ENCODE measurements at regions not wholly inside any gene's neighbourhood (a gene's known extent, or its start where the extent isn't known, plus 50 kb on each side); places are given as distances from the start of the nearest gene placed in this dataset.

- intact Hi-C loops (cut with DNase I) = no loop called here
- DNase-seq = no peak
- TF ChIP-seq CTCF (IDR thresholded peaks at IDR 0.05; ENCODE audit: borderline replicate concordance, extremely low read depth, insufficient read depth) = no peak
- no peak for FAIRE-seq
- no peaks in the 10 kb centered on the region for H3K9me3 ChIP-seq (ENCODE audit: control insufficient read depth in 2 of 3, insufficient read depth in 1 of 3, low read length in 3 of 3)
- no peaks in the 10 kb centered on the region for H3K4me1 ChIP-seq (ENCODE audit: control insufficient read depth in 2 of 3, insufficient read depth in 2 of 3, low read depth in 1 of 3, low read length in 3 of 3)
- H3K9ac ChIP-seq (ENCODE audit: low read length in 3 of 3) = no peak overlapping the region
- H3K4me3 ChIP-seq (ENCODE audit: low read length in 3 of 3) = no peak overlapping the region
- no peak overlapping the region for H3K27ac ChIP-seq (ENCODE audit: low read depth in 2 of 2, low read length in 2 of 2)
- H3K36me3 ChIP-seq (ENCODE audit: control insufficient read depth in 2 of 3, insufficient read depth in 3 of 3, low read length in 3 of 3) = no peaks in the 10 kb centered on the region
- no peaks in the 10 kb centered on the region for H3K27me3 ChIP-seq (ENCODE audit: control insufficient read depth, insufficient read depth, low read length)
These were observed 164.0 kb upstream of the HS3ST3A1 start for GRCh38 chr17:13765701-13766100.

- intact Hi-C loops (cut with DNase I) = no loop called here
These were observed 169.0 kb upstream of the HS3ST3A1 start for GRCh38 chr17:13770702-13771101.

GRCh38 chr17:13775450-13775849 lies 173.7 kb upstream of the HS3ST3A1 start:
- no peak overlapping the region for H3K4me3 ChIP-seq (ENCODE audit: low read length in 3 of 3)
- no peaks in the 10 kb centered on the region for H3K27me3 ChIP-seq (ENCODE audit: control insufficient read depth, insufficient read depth, low read length)
- no peaks in the 10 kb centered on the region for H3K4me1 ChIP-seq (ENCODE audit: control insufficient read depth in 2 of 3, insufficient read depth in 2 of 3, low read depth in 1 of 3, low read length in 3 of 3)
- H3K9ac ChIP-seq (ENCODE audit: low read length in 3 of 3) = no peak overlapping the region
- H3K27ac ChIP-seq (ENCODE audit: low read depth in 2 of 2, low read length in 2 of 2) = no peak overlapping the region
- no peak for TF ChIP-seq CTCF (IDR thresholded peaks at IDR 0.05; ENCODE audit: borderline replicate concordance, extremely low read depth, insufficient read depth)
- DNase-seq (no peak), FAIRE-seq (no peak)
- intact Hi-C loops (cut with DNase I) = no loop called here
- H3K36me3 ChIP-seq (ENCODE audit: control insufficient read depth in 2 of 3, insufficient read depth in 3 of 3, low read length in 3 of 3) = no peaks in the 10 kb centered on the region
- peaks cover 0 to 5% (median 0%) of the 10 kb centered on the region in 3 donors for H3K9me3 ChIP-seq (ENCODE audit: control insufficient read depth in 2 of 3, insufficient read depth in 1 of 3, low read length in 3 of 3)

More at GRCh38 chr17:13770702-13771101, 169.0 kb upstream of the HS3ST3A1 start:
- Histone ChIP-seq H3K9me3 (ENCODE audit: control insufficient read depth in 2 of 3, insufficient read depth in 1 of 3, low read length in 3 of 3) (peaks cover 0 to 5% (median 0%) of the 10 kb centered on the region in 3 donors), H3K27me3 (ENCODE audit: control insufficient read depth, insufficient read depth, low read length) (no peaks in the 10 kb centered on the region), H3K36me3 (ENCODE audit: control insufficient read depth in 2 of 3, insufficient read depth in 3 of 3, low read length in 3 of 3) (no peaks in the 10 kb centered on the region), H3K4me3 (ENCODE audit: low read length in 3 of 3) (no peak overlapping the region), H3K27ac (ENCODE audit: low read depth in 2 of 2, low read length in 2 of 2) (no peak overlapping the region), H3K9ac (ENCODE audit: low read length in 3 of 3) (no peak overlapping the region), H3K4me1 (ENCODE audit: control insufficient read depth in 2 of 3, insufficient read depth in 2 of 3, low read depth in 1 of 3, low read length in 3 of 3) (no peaks in the 10 kb centered on the region)
- no peak for TF ChIP-seq CTCF (IDR thresholded peaks at IDR 0.05; ENCODE audit: borderline replicate concordance, extremely low read depth, insufficient read depth)
- FAIRE-seq (no peak), DNase-seq (no peak)

GRCh38 chr17:13776027-13776551 lies 174.4 kb upstream of the HS3ST3A1 start:
- no peak for TF ChIP-seq CTCF (IDR thresholded peaks at IDR 0.05; ENCODE audit: borderline replicate concordance, extremely low read depth, insufficient read depth)
- peaks cover 0 to 5% (median 0%) of the 10 kb centered on the region in 3 donors for H3K9me3 ChIP-seq (ENCODE audit: control insufficient read depth in 2 of 3, insufficient read depth in 1 of 3, low read length in 3 of 3)
- H3K27ac ChIP-seq (ENCODE audit: low read depth in 2 of 2, low read length in 2 of 2) = no peak overlapping the region
- no peaks in the 10 kb centered on the region for H3K27me3 ChIP-seq (ENCODE audit: control insufficient read depth, insufficient read depth, low read length)
- DNase-seq (no peak), FAIRE-seq (no peak)
- H3K4me3 ChIP-seq (ENCODE audit: low read length in 3 of 3) = no peak overlapping the region
- intact Hi-C loops (cut with DNase I) = no loop called here
- H3K36me3 ChIP-seq (ENCODE audit: control insufficient read depth in 2 of 3, insufficient read depth in 3 of 3, low read length in 3 of 3) = no peaks in the 10 kb centered on the region
- H3K9ac ChIP-seq (ENCODE audit: low read length in 3 of 3) = no peak overlapping the region
- no peaks in the 10 kb centered on the region for H3K4me1 ChIP-seq (ENCODE audit: control insufficient read depth in 2 of 3, insufficient read depth in 2 of 3, low read depth in 1 of 3, low read length in 3 of 3)

Measured in kidney (tissue), 13 donors.